ENCODE measurements at regions not wholly inside any gene's neighbourhood (a gene's known extent, or its start where the extent isn't known, plus 50 kb on each side); places are given as distances from the start of the nearest gene placed in this dataset.

DNA sequence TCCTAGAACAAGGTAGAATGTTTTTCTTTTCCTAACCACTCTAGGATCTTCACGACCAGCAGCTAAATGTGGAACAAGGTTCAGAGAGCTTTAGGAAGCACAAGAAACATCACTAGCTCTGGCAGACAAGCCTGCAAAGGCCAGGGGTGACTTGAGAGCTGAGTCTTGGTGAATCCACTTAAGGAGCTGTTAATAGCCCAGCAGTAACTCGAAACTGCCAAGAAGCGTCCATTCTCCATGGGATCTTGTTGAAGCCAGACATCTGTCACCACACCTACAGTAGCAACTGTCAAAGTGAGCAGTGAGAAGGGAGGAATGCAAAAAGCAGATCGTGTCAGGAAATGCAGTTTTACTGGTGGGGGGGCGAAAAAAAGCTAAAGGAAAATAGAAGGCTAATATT lies 87.2 kb downstream of the ATPSCKMT start:
- WGBS (ENCODE audit: missing lambda C conversion rate): 17% methylated on average over 5 of the region's 5 CpGs
- POLR2A ChIA-PET: no interaction called here
- CTCF ChIA-PET: no interaction called here

GRCh38 chr5:10161778-10162177 lies 87.9 kb downstream of the ATPSCKMT start:
- DNase-seq (ENCODE audit: low read depth in 1 of 2, low spot score in 1 of 2) (no peak), ATAC-seq (no peak), FAIRE-seq (no peak)
- no peaks in the 10 kb centered on the region for H3K4me1 ChIP-seq
- ChIA-PET POLR2A (no interaction called here), CTCF (interaction anchor here (1.2 kb wide), 1 partner anchor 15 kb away, joined by 5 read pairs; no protein-coding TSS in a partner anchor)
- no peak overlapping the region for H3K4me2 ChIP-seq
- H3K27ac ChIP-seq: no peak overlapping the region
- no peak overlapping the region for H3K4me3 ChIP-seq
- no peaks in the 10 kb centered on the region for H3K9me3 ChIP-seq
- WGBS (ENCODE audit: missing lambda C conversion rate): 56% methylated on average over 3 of the region's 3 CpGs
- TF ChIP-seq CBX8 (IDR thresholded peaks at IDR 0.05) (no peak), ZFP36 (IDR thresholded peaks at IDR 0.05; ENCODE audit: borderline replicate concordance, partially characterized antibody) (no peak), ZSCAN20 (CRISPR knock-in tag; IDR thresholded peaks at IDR 0.05) (no peak), HOXA7 (CRISPR knock-in tag; IDR thresholded peaks at IDR 0.05) (no peak), HDAC2 (IDR thresholded peaks at IDR 0.05) (no peak), FOSL2 (IDR thresholded peaks at IDR 0.05) (no peak), FOSL2 (CRISPR knock-in tag; IDR thresholded peaks at IDR 0.05) (no peak), ELK1 (IDR thresholded peaks at IDR 0.05; ENCODE audit: low read depth, low read length) (no peak), HEYL (CRISPR knock-in tag; IDR thresholded peaks at IDR 0.05) (no peak), ZC3H11A (IDR thresholded peaks at IDR 0.05) (no peak), TP53 (CRISPR knock-in tag; IDR thresholded peaks at IDR 0.05) (no peak), REST (IDR thresholded peaks at IDR 0.05) (no peak), SMC3 (IDR thresholded peaks at IDR 0.05) (no peak), RARB (CRISPR knock-in tag; IDR thresholded peaks at IDR 0.05) (no peak), MAFK (IDR thresholded peaks at IDR 0.05; ENCODE audit: partially characterized antibody) (no peak), KDM5A (IDR thresholded peaks at IDR 0.05) (no peak), CHD2 (IDR thresholded peaks at IDR 0.05; ENCODE audit: low read length, partially characterized antibody) (no peak), JUNB (IDR thresholded peaks at IDR 0.05) (no peak), GATA3 (IDR thresholded peaks at IDR 0.05; ENCODE audit: borderline replicate concordance) (no peak), FOXS1 (CRISPR knock-in tag; IDR thresholded peaks at IDR 0.05) (no peak)

More for the DNA sequence above, 87.2 kb downstream of the ATPSCKMT start:
- FAIRE-seq (no peak), DNase-seq (ENCODE audit: low read depth in 1 of 2, low spot score in 1 of 2) (no peak), ATAC-seq (no peak)
- H3K4me1 ChIP-seq: no peaks in the 10 kb centered on the region
- no peak overlapping the region for H3K4me2 ChIP-seq
- no peak overlapping the region for H3K27ac ChIP-seq
- H3K4me3 ChIP-seq: no peak overlapping the region
- TF ChIP-seq RCOR1 (IDR thresholded peaks at IDR 0.05; ENCODE audit: low read depth, low read length) (no peak), POLR2A (IDR thresholded peaks at IDR 0.05; ENCODE audit: low read length) (no peak), BHLHE40 (IDR thresholded peaks at IDR 0.05; ENCODE audit: low read depth, low read length) (no peak)
- H3K9me3 ChIP-seq: no peaks in the 10 kb centered on the region

DNA sequence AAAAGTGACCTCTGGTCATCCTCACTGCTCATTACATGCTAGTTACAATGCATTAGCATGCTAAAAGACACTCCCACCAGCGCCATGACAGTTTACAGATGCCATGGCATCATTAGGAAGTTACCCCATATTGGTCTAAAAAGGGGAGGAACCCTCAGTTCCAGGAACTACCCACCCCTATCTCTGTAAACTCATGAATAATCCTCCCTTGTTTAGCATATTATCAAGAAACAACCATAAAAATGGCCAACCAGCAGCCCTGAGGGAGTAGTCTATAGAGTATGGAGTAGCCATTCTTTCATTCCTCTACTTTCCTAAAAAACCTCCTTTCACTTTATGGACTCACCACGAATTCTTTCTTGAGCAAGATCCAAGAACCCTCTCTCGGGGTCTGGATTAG lies 89.4 kb downstream of the ATPSCKMT start:
- no peak overlapping the region for H3K4me2 ChIP-seq
- no peak overlapping the region for H3K4me3 ChIP-seq
- H3K4me1 ChIP-seq: peaks cover 5% of the 10 kb centered on the region; the same call in 1 of the 3 replicates
- CTCF ChIA-PET: interaction anchor here (1.2 kb wide), 1 partner anchor 14 kb away, joined by 5 read pairs; no protein-coding TSS in a partner anchor
- ATAC-seq: no peak
- no peak for DNase-seq (ENCODE audit: low read depth in 1 of 2, low spot score in 1 of 2)
- no peak for FAIRE-seq
- no peak overlapping the region for H3K27ac ChIP-seq
- 4% methylated on average over 3 of the region's 3 CpGs for WGBS (ENCODE audit: missing lambda C conversion rate)
- POLR2A ChIA-PET: no interaction called here
- H3K9me3 ChIP-seq: no peaks in the 10 kb centered on the region
- TF ChIP-seq ELK1 (IDR thresholded peaks at IDR 0.05; ENCODE audit: low read depth, low read length) (no peak), KDM5A (IDR thresholded peaks at IDR 0.05) (no peak), KDM1A (IDR thresholded peaks at IDR 0.05; ENCODE audit: low read depth) (no peak), ZFP36 (IDR thresholded peaks at IDR 0.05; ENCODE audit: borderline replicate concordance, partially characterized antibody) (no peak), EHF (CRISPR knock-in tag; IDR thresholded peaks at IDR 0.05) (no peak), JUN (IDR thresholded peaks at IDR 0.05) (no peak), BHLHE40 (IDR thresholded peaks at IDR 0.05; ENCODE audit: low read depth, low read length) (no peak), CTCF (IDR thresholded peaks at IDR 0.05) (no peak), FOXS1 (CRISPR knock-in tag; IDR thresholded peaks at IDR 0.05) (no peak), MYC (IDR thresholded peaks at IDR 0.05; ENCODE audit: borderline replicate concordance, low read length) (no peak), ATOH8 (CRISPR knock-in tag; IDR thresholded peaks at IDR 0.05; ENCODE audit: low read depth) (no peak), FOSL2 (IDR thresholded peaks at IDR 0.05) (no peak), FOSL2 (CRISPR knock-in tag; IDR thresholded peaks at IDR 0.05) (no peak)
